HG03045 (cell line): ENCODE measurements at regions not wholly inside any gene's neighbourhood (a gene's known extent, or its start where the extent isn't known, plus 50 kb on each side); places are given as distances from the start of the nearest gene placed in this dataset.

Experiments used
- ATAC-seq: cut with Tn5 transposase; IDR thresholded peaks from one replicate; pipeline ENCODE4 v1.9.1; 2021; ENCODE audit warnings: mild to moderate bottlenecking, moderate library complexity; ENCODE audit not compliant: unreplicated experiment

DNA sequence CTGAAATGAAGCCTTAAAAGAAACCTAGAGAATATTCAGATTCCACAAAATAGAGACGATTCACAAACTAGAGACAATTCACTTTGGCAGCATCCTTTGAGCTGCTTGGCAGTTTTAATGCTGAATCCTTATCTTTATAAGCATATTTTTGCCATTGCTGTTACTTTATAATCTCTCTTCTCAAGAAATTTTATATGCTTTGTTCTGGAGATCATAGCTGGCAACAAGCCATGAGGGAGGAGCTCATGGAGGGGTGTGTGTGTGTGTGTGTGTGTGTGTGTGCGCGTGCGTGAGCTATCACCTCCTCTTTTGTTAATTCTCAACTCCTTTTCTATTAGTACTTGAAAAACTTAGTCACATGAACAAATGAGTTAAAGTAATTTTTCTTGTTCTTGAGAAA lies 495.0 kb upstream of the RGMA start:
- ATAC-seq: no peak

DNA sequence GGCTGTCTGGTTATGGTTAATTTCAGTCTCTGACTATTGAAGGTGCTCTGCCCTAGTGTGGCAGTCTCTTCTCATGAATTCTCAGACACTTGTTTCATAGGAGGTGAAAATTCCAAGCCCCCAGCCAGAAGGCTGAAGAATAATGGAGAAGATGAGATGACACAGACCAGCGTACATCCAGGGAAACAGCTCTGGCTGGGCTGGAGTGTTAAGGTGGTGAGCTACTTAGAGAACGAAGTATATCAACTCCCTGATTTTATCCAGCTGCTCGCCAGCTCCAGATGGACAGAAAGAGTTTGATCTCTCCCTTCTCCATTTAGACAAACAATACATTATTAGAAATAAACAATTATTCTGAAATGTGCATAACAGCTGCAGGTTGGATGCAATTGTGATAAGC lies 494.5 kb upstream of the RGMA start:
- ATAC-seq: no peak

GRCh38 chr15:93570527-93570926 lies 481.5 kb upstream of the RGMA start:
- ATAC-seq: no peak

GRCh38 chr15:93566762-93567161 lies 477.8 kb upstream of the RGMA start:
- ATAC-seq: no peak

DNA sequence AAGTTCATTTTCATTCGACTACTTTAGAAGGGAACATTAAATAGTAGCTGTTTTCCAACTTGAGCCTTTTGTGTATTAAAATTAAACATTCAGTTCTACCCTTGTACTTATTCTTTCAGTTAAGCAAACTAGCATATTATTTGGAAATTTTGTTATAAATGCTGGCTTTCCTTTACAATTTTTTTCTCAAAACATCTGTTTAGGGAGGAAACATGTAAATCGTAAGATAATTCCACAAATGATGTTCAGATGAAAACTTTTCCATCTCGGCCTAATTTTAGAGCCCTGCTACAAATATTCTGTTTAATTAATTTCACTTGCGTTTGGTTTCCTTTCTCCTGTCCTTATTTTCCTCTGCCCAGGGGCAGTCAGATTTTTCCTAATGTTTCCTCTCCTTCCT lies 476.2 kb upstream of the RGMA start:
- no peak for ATAC-seq

- ATAC-seq: no peak
These were observed 474.2 kb upstream of the RGMA start for GRCh38 chr15:93563218-93563617.

DNA sequence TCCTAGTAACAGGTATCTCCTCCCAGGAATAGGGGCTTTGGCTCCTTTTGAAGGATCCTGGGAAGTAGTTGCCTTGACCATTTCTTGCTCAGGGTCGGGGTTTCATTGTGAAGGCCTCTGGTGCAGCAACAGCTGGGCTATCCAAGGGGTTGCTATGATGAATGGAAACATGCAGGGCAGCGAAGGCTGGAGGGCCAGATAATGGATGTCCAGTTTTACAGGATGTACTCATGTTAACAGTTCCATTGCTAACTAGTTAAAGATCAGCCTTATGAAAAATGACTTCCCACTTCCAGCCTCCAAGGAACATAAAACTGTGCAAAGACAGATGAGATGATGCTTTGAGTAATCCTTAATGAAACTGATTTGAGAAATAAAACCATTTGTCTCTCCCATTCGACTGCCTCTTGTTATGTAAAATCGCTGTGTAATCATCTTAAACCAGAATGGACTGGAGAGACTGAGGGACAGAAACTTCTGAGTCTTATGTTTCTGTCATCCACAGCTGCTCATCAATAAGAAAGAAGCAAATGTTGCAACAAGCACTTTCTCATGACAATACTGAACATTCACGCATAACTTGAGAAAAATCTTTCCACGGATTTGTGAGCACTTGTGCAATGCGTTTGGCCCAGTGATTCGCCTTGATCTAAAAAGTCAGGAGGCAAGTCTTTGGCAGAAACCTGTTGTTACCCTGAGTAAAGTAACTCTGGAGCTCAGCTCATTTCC lies 473.5 kb upstream of the RGMA start:
- no peak for ATAC-seq

- ATAC-seq: no peak
These were observed 468.7 kb upstream of the RGMA start for GRCh38 chr15:93557696-93558095.

- ATAC-seq: no peak
These were observed 464.3 kb upstream of the RGMA start for GRCh38 chr15:93553167-93553935.

GRCh38 chr15:93543093-93543492 lies 454.1 kb upstream of the RGMA start:
- ATAC-seq: no peak

DNA sequence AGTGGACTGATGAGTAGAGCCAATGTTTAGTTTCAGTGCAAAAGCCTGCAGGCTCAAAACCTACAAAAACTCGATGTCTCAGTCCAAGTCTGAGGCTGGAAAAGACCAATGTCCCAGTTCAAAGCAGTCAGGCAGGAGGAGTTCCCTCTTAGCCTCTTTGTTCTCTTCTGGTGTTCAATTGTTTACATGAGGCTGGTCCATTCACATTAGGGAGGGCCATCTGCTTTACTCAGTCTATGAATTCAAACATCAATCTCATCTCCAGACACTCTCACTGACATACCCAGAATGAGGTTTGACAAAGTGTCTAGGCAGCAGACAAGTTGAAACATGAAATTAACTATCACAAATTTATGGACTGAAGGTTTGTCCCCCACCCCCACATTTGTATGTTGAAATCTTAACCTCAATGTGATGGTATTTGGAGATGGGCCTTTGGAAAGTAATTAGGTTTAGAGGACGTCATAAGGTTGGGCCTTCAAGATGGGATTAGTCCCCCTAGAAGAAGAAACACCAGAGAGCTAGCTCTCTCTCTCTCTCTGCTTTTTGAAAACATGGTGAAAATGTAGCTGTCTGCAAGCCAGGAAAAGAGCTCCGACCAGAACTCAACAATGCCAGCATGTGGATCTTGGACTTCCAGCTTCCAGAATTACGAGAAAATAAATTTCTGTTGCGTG lies 438.5 kb upstream of the RGMA start:
- ATAC-seq: no peak

DNA sequence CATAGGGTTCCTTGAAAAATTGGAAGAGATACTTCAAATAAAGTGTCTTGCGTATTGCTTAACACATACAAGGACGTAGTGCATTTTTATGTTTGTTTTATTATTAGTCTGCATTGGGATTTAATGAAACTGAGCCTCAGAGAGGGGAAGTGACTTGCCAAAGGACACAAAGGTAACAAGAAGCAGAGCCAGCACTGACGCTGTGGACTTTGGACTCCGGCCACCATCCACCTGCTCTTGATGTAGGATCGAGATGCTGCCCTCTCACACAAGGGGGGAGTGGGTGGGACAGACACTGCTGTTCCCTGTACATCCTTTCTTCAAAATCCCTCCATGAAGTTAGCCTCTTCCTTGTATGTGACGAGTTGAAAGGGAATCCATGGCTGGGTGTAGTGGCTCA lies 435.4 kb upstream of the RGMA start:
- ATAC-seq: no peak

DNA sequence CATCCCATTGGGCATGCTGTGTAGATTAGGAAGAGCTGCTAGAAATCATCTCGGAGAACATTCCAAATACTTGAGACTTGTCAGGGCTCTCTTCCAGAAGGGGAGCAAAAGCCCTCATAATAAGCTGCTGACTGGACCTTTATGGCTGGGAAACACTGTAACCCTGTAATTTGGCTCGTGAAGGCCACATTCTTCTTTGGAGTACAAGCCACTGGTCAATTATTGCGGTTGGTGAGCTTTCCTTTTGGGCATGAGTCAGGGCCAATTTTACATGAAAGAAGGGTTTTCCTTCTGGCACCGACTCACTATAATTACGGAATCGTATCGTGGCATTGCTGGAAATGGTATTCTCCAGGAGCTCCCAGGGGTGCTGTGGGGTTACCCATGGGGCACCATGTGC lies 434.5 kb upstream of the RGMA start:
- ATAC-seq: no peak

GRCh38 chr15:93520206-93520605 lies 431.2 kb upstream of the RGMA start:
- ATAC-seq: no peak

GRCh38 chr15:93519599-93519998 lies 430.6 kb upstream of the RGMA start:
- ATAC-seq: no peak

GRCh38 chr15:93517176-93517575 lies 428.2 kb upstream of the RGMA start:
- no peak for ATAC-seq

- no peak for ATAC-seq
These were observed 426.4 kb upstream of the RGMA start for GRCh38 chr15:93515256-93516051.

DNA sequence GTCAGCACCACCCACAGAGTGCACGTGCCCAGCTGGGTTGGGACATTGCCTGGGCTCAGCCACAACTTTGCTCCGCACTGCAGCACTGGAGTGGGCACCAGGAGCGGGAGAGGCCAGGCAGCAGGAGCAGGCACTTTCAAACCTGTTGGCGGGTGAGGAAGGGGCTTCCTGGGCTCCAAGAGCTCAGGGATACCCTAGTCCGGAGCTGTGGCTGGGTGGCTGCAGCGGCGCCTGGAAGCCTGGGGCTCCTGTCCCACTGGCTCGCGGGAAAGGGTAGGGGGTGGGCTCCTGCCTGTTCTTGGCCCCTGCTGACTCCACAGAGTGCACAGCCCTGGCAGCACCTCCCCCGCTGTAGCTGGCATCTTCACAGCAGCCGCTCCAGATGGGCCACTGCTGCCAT lies 417.6 kb upstream of the RGMA start:
- ATAC-seq: no peak

DNA sequence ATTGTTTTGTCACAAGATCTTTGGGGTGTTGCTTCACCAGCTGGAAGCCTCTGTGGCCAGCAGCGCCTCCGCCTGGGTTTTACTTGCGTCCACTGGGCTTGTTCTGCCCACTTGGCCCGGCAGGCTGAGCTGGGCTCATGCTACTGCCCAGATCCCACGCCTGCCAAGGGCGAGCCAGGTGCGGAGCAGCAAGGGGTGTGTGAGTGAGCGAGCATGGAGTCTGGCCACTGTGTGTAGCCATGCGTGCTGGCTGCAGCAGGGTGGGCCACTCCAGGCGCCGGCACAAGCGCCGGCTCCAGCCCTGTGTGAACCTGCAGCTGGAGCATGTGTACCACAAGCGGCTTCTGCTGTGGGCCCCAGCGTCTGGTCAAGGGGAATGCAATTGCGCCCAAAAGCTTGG lies 416.5 kb upstream of the RGMA start:
- ATAC-seq: no peak

DNA sequence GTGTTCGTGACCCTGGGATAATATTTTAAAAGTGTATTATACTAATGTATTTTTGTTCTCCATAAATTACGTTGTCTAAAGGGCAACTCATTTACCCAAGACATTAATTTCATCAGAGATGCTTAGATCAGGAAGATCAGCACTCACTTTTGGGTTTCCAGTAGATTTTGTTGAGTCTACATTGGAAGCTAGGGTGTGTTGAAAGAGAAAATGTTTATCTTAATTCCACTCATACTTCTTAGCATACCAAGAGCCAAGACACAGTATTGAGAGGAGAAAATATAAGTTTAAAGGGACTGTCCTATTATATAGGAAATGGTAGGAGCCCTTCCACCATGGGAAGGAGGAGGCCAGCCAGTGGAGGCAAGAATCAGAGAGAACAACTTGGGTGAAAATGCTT lies 412.9 kb upstream of the RGMA start:
- no peak for ATAC-seq

DNA sequence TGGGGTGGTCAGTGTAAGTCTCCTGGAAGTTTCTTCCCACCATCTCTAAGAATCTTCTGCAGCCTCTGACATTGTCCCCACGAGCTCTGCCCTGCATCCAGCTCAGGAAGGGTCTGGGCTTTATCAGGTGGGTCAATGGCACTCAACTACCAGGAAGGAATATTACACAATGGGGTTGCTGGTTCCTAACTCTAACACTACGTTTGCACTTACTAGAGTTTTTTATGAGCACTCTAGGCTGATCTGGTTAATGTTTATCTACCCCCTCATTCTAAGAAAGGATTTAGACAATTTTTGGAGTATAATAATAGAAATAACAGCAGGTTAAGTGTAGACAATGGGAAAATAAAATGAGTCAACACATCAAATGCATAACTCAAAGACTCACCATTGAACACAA lies 411.1 kb upstream of the RGMA start:
- ATAC-seq: no peak
